Natural killer cell (primary cell): ENCODE measurements at regions not wholly inside any gene's neighbourhood (a gene's known extent, or its start where the extent isn't known, plus 50 kb on each side); places are given as distances from the start of the nearest gene placed in this dataset.

Experiments used
- ATAC-seq, 3 donors: fragments of 150-1000 bp in 2 of 3; fragments of 200-7000 bp in 1 of 3; cut with Tn5 transposase; 1 replicate in 1 of 3; 2 replicates in 2 of 3; pipeline ENCODE4 v1.10.0; 2021; ENCODE audit warnings: mild to moderate bottlenecking in 2 of 3, moderate library complexity in 2 of 3
- DNase-seq, 2 donors: peaks; one replicate each; pipeline versions ENCODE4 v3.0.0 to v3.0.0-alpha.2; 2013 to 2021; ENCODE audit warnings: mixed read lengths in 1 of 2
- H3K27ac ChIP-seq: one replicate; pipeline ENCODE4 v1.5.1; 2013; ENCODE audit warnings: mild to moderate bottlenecking, low read length
- H3K27me3 ChIP-seq: one replicate; pipeline ENCODE4 v1.6.1; 2013; ENCODE audit warnings: low read length; ENCODE audit not compliant: control insufficient read depth, insufficient read depth
- H3K36me3 ChIP-seq: one replicate; pipeline ENCODE4 v1.6.1; 2013; ENCODE audit warnings: low read length; ENCODE audit not compliant: control insufficient read depth, insufficient read depth
- H3K4me1 ChIP-seq: one replicate; pipeline ENCODE4 v1.6.1; 2013; ENCODE audit warnings: low read length; ENCODE audit not compliant: control insufficient read depth, insufficient read depth
- H3K4me3 ChIP-seq: one replicate; pipeline ENCODE4 v1.5.1; 2013; ENCODE audit warnings: low read length
- H3K9me3 ChIP-seq: one replicate; pipeline ENCODE4 v1.6.1; 2013; ENCODE audit warnings: low read length; ENCODE audit not compliant: control insufficient read depth, insufficient read depth
- H3K27ac Mint-ChIP-seq, 2 donors: one replicate each; pipeline ENCODE4 v1.8.0; 2022; ENCODE audit warnings: mild to moderate bottlenecking in 2 of 2, mixed read lengths in 2 of 2, moderate library complexity in 1 of 2
- H3K27me3 Mint-ChIP-seq, 2 donors: one replicate each; pipeline ENCODE4 v1.8.0; 2022; ENCODE audit warnings: low read depth in 2 of 2, mixed read lengths in 2 of 2
- H3K36me3 Mint-ChIP-seq: one replicate; pipeline ENCODE4 v1.8.0; 2022; ENCODE audit warnings: mixed read lengths
- H3K4me1 Mint-ChIP-seq, 2 donors: one replicate each; pipeline ENCODE4 v1.8.0; 2022; ENCODE audit warnings: mixed read lengths in 2 of 2
- H3K4me3 Mint-ChIP-seq: one replicate; pipeline ENCODE4 v1.8.0; 2022; ENCODE audit warnings: mild to moderate bottlenecking, moderate library complexity, mixed read lengths
- H3K9me3 Mint-ChIP-seq, 2 donors: one replicate each; pipeline ENCODE4 v1.8.0; 2022; ENCODE audit warnings: mixed read lengths in 2 of 2
- WGBS: methylation state at CpG from one replicate; pipeline ENCODE4 v1.1.7; 2013; ENCODE audit warnings: missing lambda C conversion rate; ENCODE audit not compliant: insufficient coverage; 5-methylcytosine and 5-hydroxymethylcytosine counted together
- intact Hi-C: fragments of 100-400 bp; cut with micrococcal nuclease; formaldehyde crosslinking; loops from one replicate; pipeline ENCODE4 v1.14.2; 2022
- TF ChIP-seq, protein P1 (sequence below): fragments of 200-600 bp; IDR thresholded peaks from one replicate; pipeline ENCODE4 v1.8.0; 2022; ENCODE audit warnings: antibody characterized with exemption

DNA sequence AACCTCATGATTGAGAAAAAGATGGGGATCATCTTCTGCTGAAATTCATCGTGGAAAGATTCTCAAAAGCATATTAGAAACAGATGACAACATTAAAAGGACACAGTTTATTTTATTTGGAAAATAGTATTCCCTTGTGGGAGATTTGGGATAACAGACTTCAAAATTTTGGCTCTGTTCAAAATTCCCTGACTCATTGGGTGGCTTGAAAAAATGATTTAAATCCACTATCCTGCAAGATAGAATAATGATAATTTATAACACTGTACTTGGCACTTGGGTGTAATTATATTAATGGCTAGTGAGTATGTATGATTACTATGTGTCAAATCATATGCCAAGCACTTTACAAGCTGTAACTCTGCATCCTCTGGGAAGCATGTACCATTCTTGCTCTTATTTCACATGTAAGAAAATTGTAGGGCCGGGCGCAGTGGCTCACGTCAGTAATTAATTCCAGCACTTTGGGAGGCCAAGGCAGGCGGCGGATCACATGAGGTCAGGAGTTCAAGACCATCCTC is 128.8 kb downstream of the LMNTD1 start:
- no peak overlapping the region for H3K27ac ChIP-seq
- no peaks in the 10 kb centered on the region for H3K27me3 ChIP-seq
- TF ChIP-seq, protein P1, sequence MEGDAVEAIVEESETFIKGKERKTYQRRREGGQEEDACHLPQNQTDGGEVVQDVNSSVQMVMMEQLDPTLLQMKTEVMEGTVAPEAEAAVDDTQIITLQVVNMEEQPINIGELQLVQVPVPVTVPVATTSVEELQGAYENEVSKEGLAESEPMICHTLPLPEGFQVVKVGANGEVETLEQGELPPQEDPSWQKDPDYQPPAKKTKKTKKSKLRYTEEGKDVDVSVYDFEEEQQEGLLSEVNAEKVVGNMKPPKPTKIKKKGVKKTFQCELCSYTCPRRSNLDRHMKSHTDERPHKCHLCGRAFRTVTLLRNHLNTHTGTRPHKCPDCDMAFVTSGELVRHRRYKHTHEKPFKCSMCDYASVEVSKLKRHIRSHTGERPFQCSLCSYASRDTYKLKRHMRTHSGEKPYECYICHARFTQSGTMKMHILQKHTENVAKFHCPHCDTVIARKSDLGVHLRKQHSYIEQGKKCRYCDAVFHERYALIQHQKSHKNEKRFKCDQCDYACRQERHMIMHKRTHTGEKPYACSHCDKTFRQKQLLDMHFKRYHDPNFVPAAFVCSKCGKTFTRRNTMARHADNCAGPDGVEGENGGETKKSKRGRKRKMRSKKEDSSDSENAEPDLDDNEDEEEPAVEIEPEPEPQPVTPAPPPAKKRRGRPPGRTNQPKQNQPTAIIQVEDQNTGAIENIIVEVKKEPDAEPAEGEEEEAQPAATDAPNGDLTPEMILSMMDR: no peak
- H3K4me3 ChIP-seq: no peak overlapping the region
- intact Hi-C loops: no loop called here
- H3K9me3 ChIP-seq: no peaks in the 10 kb centered on the region
- DNase-seq (no peak), ATAC-seq (no peak)
- Mint-ChIP-seq H3K9me3 (no peaks in the 10 kb centered on the region), H3K4me3 (no peak overlapping the region), H3K27me3 (peaks cover 7 to 12% of the 10 kb centered on the region in 2 donors), H3K27ac (no peak overlapping the region), H3K4me1 (peaks cover 0 to under 1% of the 10 kb centered on the region in 2 donors), H3K36me3 (no peaks in the 10 kb centered on the region)
- H3K36me3 ChIP-seq: no peaks in the 10 kb centered on the region
- 98% methylated on average over 5 of the region's 6 CpGs for WGBS
- no peaks in the 10 kb centered on the region for H3K4me1 ChIP-seq

DNA sequence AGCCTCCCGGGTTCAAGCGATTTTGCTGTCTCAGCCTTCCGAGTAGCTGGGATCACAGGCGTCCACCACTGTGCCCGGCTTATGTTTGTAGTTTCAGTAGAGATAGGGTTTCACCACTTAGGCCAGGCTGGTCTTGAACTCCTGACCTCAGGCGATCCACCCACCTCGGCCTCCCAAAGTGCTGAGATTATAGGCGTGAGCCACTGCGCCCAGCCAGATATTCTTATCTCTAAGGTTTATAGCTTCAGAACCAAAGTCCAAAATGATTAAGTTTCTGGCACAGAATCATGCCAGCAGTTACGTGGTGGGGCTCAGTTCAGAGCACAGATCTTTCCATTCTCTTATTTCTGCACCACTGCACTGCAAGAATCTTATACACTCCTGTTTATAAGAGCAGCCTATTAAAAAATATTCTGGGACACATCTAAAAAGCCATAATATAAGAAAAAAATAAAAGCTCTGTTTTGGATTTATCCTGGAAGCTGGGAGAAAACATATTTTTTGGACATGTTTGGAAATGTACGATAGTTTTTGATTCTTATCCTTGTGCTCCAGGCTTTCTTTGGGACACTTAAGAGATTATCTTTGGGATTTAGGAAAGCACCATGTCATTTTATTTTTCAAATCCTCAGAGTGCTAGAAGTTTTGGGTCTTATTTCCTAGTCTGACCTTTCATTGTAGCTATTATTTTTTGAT is 129.6 kb downstream of the LMNTD1 start:
- Histone ChIP-seq H3K27me3 (no peaks in the 10 kb centered on the region), H3K36me3 (no peaks in the 10 kb centered on the region), H3K4me1 (no peaks in the 10 kb centered on the region), H3K27ac (no peak overlapping the region), H3K4me3 (no peak overlapping the region), H3K9me3 (no peaks in the 10 kb centered on the region)
- WGBS: 92% methylated on average over 11 of the region's 11 CpGs
- TF ChIP-seq, protein P1: no peak
- no peaks in the 10 kb centered on the region for H3K36me3 Mint-ChIP-seq
- H3K4me3 Mint-ChIP-seq: no peak overlapping the region
- H3K4me1 Mint-ChIP-seq: no peaks in the 10 kb centered on the region
- DNase-seq: no peak
- no peaks in the 10 kb centered on the region for H3K9me3 Mint-ChIP-seq
- H3K27me3 Mint-ChIP-seq: peaks cover 7 to 12% of the 10 kb centered on the region in 2 donors
- ATAC-seq: no peak
- no peak overlapping the region for H3K27ac Mint-ChIP-seq
- intact Hi-C loops: no loop called here

DNA sequence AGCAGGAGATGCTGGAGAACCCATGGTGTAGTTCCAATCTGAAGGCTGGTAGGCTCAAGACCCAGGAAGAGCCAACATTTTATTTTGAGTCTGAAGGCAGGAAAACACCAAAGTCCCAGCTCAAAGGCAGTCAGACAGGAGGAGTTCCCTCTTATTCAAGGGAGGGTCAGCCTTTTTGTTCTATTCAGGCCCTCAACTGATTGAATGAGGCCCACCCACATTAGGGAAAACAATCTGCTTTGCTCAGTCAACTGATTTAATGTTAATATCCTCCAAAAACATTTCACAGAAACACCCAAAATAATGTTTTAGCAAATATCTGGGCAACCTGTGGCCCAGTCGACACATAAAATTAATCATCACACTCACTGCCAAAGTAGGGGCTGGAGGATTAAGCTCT is 130.8 kb downstream of the LMNTD1 start:
- intact Hi-C loops: no loop called here
- TF ChIP-seq, protein P1: no peak
- Mint-ChIP-seq H3K27me3 (peaks cover 7 to 12% of the 10 kb centered on the region in 2 donors), H3K4me1 (no peaks in the 10 kb centered on the region), H3K4me3 (no peak overlapping the region), H3K36me3 (no peaks in the 10 kb centered on the region), H3K9me3 (no peaks in the 10 kb centered on the region), H3K27ac (no peak overlapping the region)
- no peaks in the 10 kb centered on the region for H3K4me1 ChIP-seq
- H3K27ac ChIP-seq: no peak overlapping the region
- WGBS: no CpG with 5 or more reads among the region's 1 CpG
- H3K9me3 ChIP-seq: no peaks in the 10 kb centered on the region
- no peak overlapping the region for H3K4me3 ChIP-seq
- no peak for ATAC-seq
- H3K27me3 ChIP-seq: no peaks in the 10 kb centered on the region
- no peak for DNase-seq
- no peaks in the 10 kb centered on the region for H3K36me3 ChIP-seq
